Effector CD8-positive, alpha-beta T cell (primary cell): ENCODE measurements at regions not wholly inside any gene's neighbourhood (a gene's known extent, or its start where the extent isn't known, plus 50 kb on each side); places are given as distances from the start of the nearest gene placed in this dataset.
"Not testable (repeated sequence)": the region's sequence is repeated elsewhere in the genome, so short reads cannot be mapped to it uniquely, and the experiment has no call there.

Experiments used
- DNase-seq: peaks from one replicate; lab custom pipeline; 2025; lab: John Stamatoyannopoulos, UW

DNA sequence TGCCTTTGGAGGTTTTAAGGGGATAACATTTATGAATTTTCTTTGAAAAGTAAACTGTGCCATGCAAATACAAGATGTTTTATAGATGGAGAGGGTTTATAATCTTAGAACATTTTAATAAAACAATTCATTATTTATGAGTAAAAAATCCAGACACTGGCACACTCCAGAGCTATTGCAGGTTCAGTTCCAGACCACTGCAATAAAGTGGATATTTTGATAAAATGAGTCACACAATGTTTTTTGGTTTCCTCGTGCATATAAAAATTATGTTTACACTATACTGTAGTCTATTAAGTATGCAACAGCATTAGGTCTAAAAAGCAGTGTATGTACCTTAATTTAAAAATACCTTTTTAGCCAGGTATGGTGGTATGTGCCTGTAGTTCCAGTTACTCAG is 146.2 kb upstream of the ZBED5 start:
- no peak for DNase-seq

GRCh38 chr11:11003226-11003625 is 145.4 kb upstream of the ZBED5 start:
- no peak for DNase-seq

- DNase-seq: no peak
These were observed 142.9 kb upstream of the ZBED5 start for GRCh38 chr11:11000579-11001283.

DNA sequence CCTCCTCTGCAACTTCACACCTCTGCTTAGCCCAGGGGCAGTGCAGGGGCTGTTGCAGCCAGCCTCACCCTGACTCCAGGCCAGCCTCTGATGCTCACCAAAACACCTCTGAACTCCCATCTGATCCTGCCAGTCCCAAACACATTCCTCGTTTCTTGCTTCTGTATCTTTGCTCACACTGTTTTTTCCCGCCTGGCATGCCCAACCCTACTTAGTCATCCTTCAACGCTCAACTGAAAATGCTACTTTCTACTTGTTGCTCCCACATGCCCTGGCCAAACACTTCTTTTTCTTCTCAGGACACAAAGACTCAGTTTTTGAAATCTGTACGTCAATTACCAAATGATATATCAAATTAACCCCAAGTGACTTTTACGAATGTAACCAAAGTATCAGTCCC is 140.8 kb upstream of the ZBED5 start:
- no peak for DNase-seq

GRCh38 chr11:10996678-10997077 is 138.8 kb upstream of the ZBED5 start:
- DNase-seq: no peak

DNA sequence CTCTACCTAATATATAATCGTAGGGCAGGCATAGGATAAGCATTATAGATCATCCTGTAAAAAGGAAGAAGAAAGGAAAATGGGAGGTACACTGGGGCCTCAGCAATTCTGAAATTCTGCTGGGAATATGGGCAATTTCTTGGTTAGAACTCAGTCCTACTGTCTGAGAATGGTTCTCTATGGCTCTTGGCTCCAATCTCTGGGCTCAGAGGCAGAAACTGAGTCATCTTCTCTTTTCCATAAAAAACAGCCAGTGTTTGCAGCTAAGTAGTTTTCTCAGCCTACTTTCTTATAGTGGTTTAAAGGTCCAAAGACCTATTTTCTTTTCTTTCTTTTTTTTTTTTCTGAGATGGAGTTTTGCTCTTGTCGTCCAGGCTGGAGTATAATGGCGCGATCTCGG is 135.8 kb upstream of the ZBED5 start:
- no peak for DNase-seq

- no peak for DNase-seq
These were observed 135.3 kb upstream of the ZBED5 start for GRCh38 chr11:10993186-10993585.

DNA sequence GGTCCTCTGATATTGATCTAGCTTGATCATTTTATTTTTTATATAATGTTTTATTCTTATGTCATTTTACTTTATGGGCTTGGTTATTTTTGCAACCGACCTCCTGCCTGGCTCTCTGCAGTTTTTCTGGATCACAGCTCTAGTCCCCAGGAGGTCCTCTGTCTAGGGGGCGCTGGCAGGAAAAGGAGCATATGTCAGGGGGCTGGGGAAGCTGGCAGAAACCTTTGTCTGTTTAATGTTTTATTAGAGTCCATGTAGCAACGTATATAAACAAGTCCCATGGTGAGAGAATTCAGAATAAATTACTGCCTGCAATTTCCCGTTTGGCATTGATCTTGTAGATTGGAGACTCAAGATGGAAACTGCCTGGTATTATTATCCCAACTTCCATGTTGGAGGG is 133.5 kb upstream of the ZBED5 start:
- no peak for DNase-seq

DNA sequence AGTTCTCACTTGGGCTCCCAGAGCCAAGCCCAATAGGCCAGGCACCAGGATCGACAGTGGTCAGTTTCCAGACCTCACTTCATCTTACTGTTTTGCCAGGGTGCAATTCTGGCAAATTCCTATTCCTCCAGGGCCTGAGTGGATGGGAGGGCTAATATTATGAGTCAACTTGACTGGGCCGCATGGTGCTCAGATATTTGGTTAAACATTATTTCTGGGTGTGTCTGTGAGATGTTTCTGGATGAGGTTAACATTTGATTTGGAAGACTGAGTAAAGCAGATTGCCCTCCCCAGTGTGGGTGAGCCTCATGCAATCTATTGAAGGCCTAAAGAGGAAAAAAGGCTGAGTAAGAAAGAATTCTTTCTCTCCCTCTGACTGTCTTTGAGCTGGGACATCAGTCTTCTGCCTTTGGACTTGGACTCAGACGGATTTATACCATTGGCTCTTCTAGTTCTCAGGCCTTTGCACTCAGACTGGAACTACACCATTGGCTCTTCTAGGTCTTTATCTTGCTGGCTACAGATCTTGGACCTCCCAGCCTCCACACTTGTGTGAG is 132.9 kb upstream of the ZBED5 start:
- no peak for DNase-seq

DNA sequence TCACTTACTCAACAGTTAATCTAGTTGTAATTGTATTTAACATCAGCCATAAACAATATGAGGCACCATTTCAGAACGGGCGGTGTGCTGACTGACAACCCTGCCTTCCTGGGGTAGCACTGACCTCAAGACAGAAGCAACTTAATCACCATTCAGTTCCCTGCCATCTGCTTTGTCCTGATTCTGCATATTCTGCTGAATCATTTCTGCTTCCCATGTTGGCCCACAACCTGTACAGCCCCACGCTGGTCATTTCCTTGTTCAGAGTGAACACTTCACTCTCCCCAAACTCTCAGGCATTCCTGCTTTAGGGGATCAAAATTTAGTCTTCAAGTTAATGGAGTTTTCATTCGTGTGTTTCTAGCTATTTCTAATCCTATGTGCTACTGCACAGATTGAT is 132.3 kb upstream of the ZBED5 start:
- DNase-seq: no peak

DNA sequence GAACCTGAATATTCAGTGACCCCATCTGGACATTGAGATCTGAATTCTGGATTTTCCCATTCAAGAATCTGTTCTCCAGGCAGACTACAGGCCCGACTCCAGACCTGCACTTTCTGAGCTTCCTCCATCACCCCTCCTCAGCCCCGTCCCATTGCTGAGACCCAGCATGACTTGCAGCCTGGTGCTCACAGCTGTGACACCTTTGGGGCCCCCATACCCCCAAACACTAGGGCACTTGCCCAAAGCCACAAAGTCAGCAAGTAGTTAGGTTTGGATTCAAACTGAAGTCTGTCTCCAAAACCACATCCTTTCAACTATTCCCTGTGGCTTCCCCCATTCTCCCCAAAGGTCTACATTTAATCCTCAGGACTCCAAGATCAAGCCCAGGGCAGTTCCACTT is 128.2 kb upstream of the ZBED5 start:
- no peak for DNase-seq

- no peak for DNase-seq
These were observed 126.9 kb upstream of the ZBED5 start for GRCh38 chr11:10984742-10985141.

- no peak for DNase-seq
These were observed 126.4 kb upstream of the ZBED5 start for GRCh38 chr11:10984250-10984649.

DNA sequence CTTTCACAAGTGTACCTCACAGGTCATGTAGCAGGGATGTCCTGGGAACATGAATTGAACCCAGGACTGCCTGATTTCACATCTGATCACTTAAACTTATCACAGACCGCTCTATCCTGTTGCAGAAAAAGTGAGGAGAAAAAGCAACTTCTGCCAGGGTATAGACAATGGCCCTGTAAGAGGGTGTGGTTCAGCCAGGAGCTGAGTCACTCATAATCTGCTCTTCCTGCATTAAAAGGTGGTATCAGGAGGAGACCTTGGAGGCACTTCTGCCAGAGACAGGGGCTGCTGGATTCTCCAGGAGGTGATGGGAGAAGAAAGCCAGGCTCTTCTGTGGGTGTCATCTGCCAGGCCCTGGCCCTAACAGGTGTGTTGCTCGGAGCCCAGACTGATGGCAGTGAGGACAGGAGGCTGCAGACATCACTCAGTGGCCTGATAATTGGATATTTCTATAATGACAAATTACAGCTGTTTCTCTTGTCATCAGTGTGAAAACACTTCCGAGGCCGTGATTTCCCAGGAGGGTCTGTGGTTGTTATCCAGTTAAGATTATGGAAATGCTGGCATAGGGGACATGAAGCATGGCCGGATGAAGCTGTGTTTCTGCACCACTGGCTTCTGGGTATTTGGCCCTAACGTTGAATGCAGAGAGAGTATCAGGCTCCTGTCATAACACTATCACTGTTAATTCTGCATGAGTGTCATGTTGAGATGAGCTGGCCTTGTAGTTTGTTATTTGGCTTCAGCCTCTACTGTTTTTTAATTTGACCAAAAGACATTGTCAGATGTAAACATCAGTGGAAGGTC is 125.1 kb upstream of the ZBED5 start:
- DNase-seq: no peak

DNA sequence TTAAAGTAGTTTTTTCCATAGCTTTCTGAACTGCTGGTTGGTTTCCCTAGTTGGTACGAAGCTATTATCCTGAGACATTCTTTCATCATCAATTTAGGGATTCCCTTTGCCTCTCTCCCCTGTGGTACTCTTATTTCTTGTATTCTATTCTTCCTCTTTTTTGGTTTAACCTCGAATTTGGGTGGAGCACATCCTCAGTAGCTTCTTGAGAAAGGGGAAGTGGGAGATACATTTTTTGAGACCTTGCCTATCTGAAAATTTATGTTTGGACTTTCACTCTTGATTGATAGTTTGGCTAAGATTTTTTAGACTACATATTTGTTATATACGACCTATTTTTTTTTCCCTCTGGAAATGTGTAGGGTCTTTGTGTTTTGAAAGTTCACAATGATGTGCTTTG is 121.7 kb upstream of the ZBED5 start:
- no peak for DNase-seq

DNA sequence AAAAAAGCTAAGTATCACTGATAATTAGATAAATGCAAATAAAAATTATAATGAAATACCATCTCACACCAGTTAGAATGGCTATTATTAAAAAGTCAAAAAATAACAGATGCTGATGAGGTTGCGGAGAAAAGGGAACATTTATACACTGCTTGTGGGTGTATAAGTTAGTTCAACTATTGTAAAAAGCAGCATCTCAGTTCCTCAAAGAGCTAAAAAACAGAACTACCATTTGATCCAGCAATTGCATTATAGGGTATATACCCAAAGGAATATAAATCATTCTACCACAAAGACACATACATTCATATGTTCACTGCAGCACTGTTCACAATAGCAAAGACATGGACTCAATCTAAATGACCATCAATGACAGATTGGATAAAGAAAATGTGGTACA is 120.3 kb upstream of the ZBED5 start:
- no peak for DNase-seq

- no peak for DNase-seq
These were observed 117.5 kb upstream of the ZBED5 start for GRCh38 chr11:10975287-10975721.

DNA sequence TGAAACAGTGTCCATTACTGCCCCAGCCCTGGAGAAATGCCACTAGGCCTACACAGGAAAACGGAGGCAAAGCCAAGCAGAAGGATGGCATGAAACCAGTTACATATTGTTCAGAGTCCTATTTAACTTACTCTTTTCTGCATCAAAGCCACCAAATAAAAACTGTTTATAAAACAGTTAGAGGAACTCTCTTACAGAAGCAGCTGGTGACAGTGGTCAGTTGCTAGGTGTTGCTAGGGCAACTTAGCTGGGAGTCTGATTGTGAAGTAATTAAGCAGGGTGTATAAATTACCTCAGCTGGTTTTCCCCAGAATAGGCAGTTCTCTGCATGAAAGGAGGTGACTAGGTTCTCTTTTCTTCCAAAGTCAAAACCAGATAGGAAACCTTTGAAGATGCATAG is 115.6 kb upstream of the ZBED5 start:
- no peak for DNase-seq

GRCh38 chr11:10970926-10971325 is 113.1 kb upstream of the ZBED5 start:
- DNase-seq: no peak

DNA sequence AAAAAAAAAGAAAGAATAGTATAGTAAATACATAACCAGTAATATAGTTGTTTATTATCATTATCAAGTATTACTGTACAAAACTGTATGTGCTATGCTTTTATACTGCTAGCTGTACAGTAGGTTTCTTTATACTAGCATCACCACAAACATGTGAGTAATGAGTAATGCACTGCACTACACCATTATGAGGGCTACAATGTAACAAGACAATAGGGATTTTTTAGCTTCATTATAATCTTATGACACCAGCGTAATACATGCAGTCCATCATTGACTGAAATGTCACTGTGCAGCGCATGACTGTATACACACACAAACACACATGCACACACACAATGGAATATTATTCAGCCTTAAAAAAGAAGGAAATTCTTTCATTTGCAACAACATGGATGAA is 111.5 kb upstream of the ZBED5 start:
- no peak for DNase-seq

- not testable (repeated sequence) for DNase-seq
These were observed 99.0 kb upstream of the ZBED5 start for GRCh38 chr11:10956884-10957283.

GRCh38 chr11:10955616-10956015 is 97.8 kb upstream of the ZBED5 start:
- DNase-seq: no peak

DNA sequence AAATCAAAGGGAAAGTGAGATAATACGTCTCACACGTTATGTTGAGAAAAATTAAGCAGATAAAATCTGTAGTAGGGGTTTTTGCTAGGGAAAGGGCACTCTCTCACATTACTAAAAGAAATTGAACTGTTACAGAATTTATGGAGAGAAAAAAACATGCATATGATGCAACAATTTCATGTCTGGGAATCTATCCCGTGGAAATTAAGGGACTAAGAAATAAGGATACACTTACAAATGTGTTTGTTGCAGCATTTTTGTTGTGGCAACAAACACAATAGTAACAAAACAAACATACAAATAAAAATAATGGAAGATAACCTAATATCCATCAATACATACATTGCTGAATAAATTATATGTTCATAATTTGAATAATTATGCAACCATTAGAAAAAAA is 96.3 kb upstream of the ZBED5 start:
- no peak for DNase-seq
